Stimulated activated CD4-positive, alpha-beta T cell treated with anti-CD3 and anti-CD28 coated beads, TNF-alpha, amount 100 ng/mL, for 4 hours (primary cell): ENCODE measurements at regions not wholly inside any gene's neighbourhood (a gene's known extent, or its start where the extent isn't known, plus 50 kb on each side); places are given as distances from the start of the nearest gene placed in this dataset.
"Not testable (repeated sequence)": the region's sequence is repeated elsewhere in the genome, so short reads cannot be mapped to it uniquely, and the experiment has no call there.

ENCODE experiments used
- DNase-seq, 3 experiments: peaks; one replicate each; pipeline ENCODE4 v3.0.0-alpha.2; 2020; ENCODE audit warnings: low read depth in 3 of 3

DNA sequence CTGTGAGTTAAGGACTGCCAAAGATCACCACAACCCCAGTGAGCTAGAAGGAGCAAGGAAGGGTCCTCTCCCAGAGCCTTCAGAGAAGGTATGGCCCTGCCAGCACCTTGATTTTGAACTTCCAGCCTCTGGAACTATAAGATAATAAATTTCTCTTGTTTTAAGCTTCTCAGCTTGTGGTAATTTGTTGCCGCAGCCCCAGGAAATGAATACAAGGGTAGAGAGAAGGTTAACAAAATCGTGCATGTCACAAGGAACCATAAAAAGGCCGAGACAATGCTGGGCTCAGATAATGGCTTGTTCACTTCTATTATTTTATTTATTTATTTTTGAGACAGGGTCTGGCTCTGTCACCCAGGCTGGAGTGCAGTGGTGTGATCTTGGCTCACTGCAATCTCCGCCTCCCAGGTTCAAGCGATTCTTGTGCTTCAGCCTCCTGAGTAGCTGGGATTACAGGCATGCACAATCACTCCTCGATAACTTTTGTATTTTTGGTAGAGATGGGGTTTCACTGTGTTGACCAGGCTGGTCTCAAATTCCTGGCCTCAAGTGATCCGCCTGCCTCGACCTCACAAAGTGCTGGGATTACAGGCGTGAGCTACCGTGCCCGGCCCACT lies 71.5 kb downstream of the WSB1 start:
- DNase-seq = not testable (repeated sequence)

- DNase-seq = no peak
Measured at GRCh38 chr17:27366437-27366836, 72.5 kb downstream of the WSB1 start.

DNA sequence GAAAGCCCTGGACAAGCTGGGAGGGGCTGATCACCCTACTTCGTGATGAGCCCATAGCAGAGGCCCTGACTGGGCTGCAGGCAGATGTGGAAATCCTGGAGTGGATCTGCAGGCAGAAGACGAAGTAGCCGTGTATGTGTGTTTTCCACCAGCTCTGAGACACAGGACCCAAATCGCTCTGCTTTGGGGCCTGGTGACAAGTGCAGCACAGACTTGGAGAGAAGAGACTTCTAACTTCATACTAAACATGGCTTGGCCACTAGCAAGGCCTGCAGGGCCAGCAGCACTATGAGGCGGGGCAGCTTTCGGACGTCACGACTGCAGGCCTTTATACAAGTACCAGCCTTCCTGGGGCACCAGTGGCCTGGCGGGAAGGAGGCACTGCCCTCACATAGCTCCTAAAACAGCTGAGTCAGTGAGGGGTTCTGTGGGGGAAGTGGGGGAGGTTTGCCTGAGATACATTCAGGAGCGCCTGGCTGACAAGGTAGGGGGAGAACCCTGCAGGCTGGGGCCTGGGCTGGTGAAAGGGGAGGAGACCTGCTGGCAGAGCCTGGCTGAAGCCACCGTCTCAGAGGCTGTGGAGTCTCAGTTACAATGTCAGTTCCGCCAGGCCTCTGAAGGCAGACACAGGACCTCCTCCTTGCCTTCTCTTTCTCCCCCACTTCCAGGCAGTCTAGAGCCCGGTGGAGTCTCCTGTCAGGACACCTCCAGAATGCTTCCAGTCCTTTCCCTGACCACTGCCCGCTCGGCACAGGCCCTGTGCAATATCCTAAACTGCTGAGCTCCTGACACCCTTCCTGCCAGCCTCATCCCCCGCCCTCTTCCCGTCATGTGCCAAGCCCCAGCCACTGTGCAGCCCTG lies 73.4 kb downstream of the WSB1 start:
- DNase-seq = no peak

DNA sequence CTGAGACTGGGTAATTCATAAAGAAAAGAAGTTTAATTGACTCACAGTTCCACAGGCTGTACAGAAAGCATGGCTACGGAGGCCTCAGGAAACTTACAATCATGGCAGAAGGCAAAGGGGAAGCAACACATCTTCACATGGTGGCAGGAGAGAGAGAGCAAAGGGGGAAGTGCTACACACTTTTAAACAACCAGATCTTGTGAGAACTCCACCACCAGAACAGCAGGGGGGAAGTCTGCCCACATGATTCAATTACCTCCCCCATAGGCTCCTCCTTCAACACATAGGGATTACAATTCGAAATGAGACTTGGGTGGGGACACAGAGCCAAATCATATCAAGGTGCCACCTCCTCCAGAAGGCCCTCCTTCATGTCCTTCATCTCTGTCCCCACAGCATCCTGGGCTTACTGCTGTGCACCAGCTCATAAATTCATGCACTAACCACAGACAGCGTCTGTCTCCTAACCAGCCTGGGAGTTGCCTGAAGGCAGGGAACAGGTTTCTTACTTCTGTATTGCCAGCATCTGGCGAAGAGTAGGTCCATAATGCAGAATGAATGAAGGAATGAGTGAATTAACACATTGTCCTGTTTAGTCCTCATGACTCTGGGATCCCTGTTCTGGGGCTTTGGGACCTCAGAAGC lies 74.4 kb downstream of the WSB1 start:
- DNase-seq = no peak

GRCh38 chr17:27368980-27369379 lies 75.1 kb downstream of the WSB1 start:
- no peak for DNase-seq

- DNase-seq = no peak
Measured at GRCh38 chr17:27370776-27371175, 76.9 kb downstream of the WSB1 start.

- not testable (repeated sequence) for DNase-seq
Measured at GRCh38 chr17:27373695-27374094, 79.8 kb downstream of the WSB1 start.

GRCh38 chr17:27376637-27377547 lies 79.4 kb upstream of the KSR1 start:
- no peak for DNase-seq

DNA sequence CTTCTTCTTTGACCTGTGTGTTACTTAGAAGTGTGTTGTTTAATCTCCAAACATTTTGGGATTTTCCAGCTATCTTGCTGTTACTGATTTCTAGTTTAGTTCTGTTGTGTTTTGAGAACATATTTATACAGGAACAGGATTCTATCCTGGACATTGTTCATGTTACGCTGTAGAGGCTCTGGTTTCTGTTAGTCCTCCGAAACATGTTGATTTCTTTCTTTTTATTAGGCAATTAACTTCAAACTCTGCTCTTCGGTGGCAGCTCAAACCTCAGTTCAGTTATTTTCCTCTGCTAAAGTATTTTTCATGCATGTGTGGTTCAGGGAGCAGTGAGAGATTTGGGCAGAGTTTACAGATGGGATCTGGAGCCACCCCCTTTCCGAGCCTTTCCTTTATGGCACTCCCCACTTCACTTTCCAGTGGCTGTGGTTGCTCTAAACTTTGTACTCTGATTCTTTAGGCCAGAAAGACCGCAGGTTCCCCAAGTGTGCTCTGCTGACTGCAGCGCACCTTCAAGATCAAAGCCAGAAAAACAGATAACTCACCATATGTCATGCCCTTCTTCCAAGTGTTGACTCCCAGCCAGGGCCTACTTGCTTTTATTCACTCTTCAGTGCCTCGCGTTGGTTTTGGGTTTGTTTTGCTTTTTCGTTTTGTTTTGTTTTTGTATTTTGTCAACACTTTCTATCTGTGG lies 77.6 kb upstream of the KSR1 start:
- DNase-seq = no peak

GRCh38 chr17:27379888-27380533 lies 76.2 kb upstream of the KSR1 start:
- DNase-seq = no peak

GRCh38 chr17:27380551-27380950 lies 75.7 kb upstream of the KSR1 start:
- no peak for DNase-seq

- DNase-seq = peak; percentile 32 to 63 (median 53)
Measured at GRCh38 chr17:27381007-27381501, 75.2 kb upstream of the KSR1 start.

DNA sequence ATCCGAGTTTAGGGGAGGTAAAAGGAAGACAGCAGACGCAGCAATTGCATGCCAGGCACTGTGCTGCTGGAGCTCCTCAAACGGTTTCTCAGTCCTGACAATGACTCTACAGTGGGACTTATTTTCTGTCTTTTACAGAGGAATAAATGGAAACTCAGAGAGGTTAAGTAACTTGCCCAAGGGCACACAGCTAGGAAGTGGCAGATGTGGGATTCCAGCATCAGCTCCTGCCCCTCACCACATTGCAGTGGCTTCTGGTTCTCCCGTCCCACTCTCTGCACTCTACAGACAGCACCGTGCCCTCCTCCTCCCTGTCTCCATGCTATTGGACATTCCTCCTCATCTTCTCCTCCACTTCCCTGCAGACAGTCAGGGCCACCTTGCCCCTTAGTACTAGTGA lies 74.2 kb upstream of the KSR1 start:
- no peak for DNase-seq

GRCh38 chr17:27384261-27384701 lies 72.0 kb upstream of the KSR1 start:
- no peak for DNase-seq

- DNase-seq = no peak
Measured at GRCh38 chr17:27384726-27385125, 71.5 kb upstream of the KSR1 start.

DNA sequence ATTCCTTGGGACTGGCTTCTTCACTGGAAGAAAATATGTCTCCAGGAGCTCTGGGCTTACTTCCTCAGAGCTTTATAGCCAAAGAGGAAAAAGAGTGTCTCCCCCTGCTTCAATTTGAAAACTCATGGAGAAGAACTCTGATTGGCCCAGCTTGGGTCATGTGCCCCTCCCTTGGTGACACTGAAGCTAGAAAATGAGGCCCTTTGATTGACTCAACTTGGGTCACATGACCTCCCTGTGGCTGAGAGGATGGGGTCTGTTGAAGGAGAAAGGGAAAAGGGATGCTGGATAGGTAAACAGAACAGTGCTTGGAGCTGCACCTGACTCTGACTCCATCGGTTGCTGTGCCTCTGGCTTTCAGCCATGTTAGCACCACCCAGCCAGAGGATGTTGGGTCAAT lies 70.6 kb upstream of the KSR1 start:
- DNase-seq = no peak

- DNase-seq = no peak
Measured at GRCh38 chr17:27386206-27387075, 69.8 kb upstream of the KSR1 start.

DNA sequence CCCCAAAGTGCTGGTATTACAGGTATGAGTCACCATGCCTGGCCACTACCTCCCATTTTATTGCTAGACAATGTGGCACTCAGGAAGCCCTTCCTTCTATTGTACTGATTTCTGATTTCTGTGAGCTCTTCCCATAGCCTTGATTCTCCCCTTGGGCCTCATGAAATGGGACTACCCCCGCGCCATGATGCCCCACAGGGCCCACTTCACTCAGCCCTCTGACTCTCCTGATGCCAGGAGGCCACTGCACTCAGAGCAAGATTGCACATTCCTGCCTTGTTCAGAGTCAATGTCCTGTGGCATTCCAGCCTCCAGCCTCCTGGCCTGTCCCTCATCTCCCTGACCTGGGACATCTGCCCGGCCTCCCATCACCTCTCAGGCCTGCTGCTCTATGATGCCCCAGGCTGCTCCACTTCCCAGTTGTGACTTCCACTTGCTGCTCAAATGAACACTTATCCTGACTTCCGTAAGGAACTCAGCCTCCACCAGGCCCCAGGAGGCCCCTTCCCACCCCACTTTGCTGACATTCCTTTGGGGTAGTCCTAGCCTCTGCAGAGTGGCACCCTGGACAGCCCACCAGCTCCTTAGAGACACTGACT lies 66.6 kb upstream of the KSR1 start:
- DNase-seq = no peak

- no peak for DNase-seq
Measured at GRCh38 chr17:27390540-27390939, 65.7 kb upstream of the KSR1 start.
